MM.1S (cell line): ENCODE measurements at regions not wholly inside any gene's neighbourhood (a gene's known extent, or its start where the extent isn't known, plus 50 kb on each side); places are given as distances from the start of the nearest gene placed in this dataset.

Experiments used
- DNase-seq: peaks from one replicate; pipeline ENCODE4 v3.0.0-alpha.2; 2015
- H2AFZ ChIP-seq: fragments of 300-600 bp; sonication (generic); 2 replicates; pipeline ENCODE4 v1.6.0; 2016; ENCODE audit warnings: antibody characterized with exemption, low read length
- H3F3A ChIP-seq: fragments of 300-600 bp; sonication (generic); 2 replicates; pipeline ENCODE4 v1.6.1; 2016; ENCODE audit warnings: mild to moderate bottlenecking, antibody characterized with exemption, low read length, moderate library complexity, mixed read lengths; ENCODE audit not compliant: insufficient read depth
- H3K27ac ChIP-seq: fragments of 300-600 bp; sonication (generic); 2 replicates; pipeline ENCODE4 v1.5.1; 2016; ENCODE audit warnings: mild to moderate bottlenecking, low read length
- H3K27me3 ChIP-seq: fragments of 300-600 bp; sonication (generic); replicated peaks from 2 replicates; pipeline ENCODE4 v1.6.0; 2016; ENCODE audit warnings: low read length; ENCODE audit not compliant: insufficient read depth
- H3K36me3 ChIP-seq: fragments of 300-600 bp; sonication (generic); replicated peaks from 2 replicates; pipeline ENCODE4 v1.6.1; 2016; ENCODE audit warnings: mild to moderate bottlenecking, low read length, mixed read lengths; ENCODE audit not compliant: insufficient read depth
- H3K4me1 ChIP-seq: fragments of 300-600 bp; sonication (generic); 2 replicates; pipeline ENCODE4 v1.6.1; 2016; ENCODE audit warnings: low read length, mixed read lengths
- H3K4me2 ChIP-seq: fragments of 300-600 bp; sonication (generic); 2 replicates; pipeline ENCODE4 v1.6.0; 2016; ENCODE audit warnings: low read depth, low read length
- H3K4me3 ChIP-seq: fragments of 300-600 bp; sonication (generic); 2 replicates; pipeline ENCODE4 v1.5.1; 2016; ENCODE audit warnings: low read length, mixed read lengths
- H3K79me2 ChIP-seq: fragments of 300-600 bp; sonication (generic); 2 replicates; pipeline ENCODE4 v1.6.1; 2016; ENCODE audit warnings: mixed run types, low read length, mixed read lengths
- H3K9ac ChIP-seq: fragments of 300-600 bp; sonication (generic); 2 replicates; pipeline ENCODE4 v1.6.1; 2016; ENCODE audit warnings: low read length, mixed read lengths
- H3K9me2 ChIP-seq: fragments of 300-600 bp; sonication (generic); replicated peaks from 2 replicates; pipeline ENCODE4 v1.6.1; 2016; ENCODE audit warnings: mild to moderate bottlenecking, low read length, mixed read lengths; ENCODE audit not compliant: insufficient read depth
- H3K9me3 ChIP-seq: fragments of 300-600 bp; sonication (generic); replicated peaks from 2 replicates; pipeline ENCODE4 v1.6.1; 2016; ENCODE audit warnings: mild to moderate bottlenecking, low read length, mixed read lengths; ENCODE audit not compliant: insufficient read depth
- H4K20me1 ChIP-seq: fragments of 300-600 bp; sonication (generic); 2 replicates; pipeline ENCODE4 v1.6.1; 2016; ENCODE audit warnings: mild to moderate bottlenecking, low read length, moderate library complexity, mixed read lengths; ENCODE audit not compliant: insufficient read depth
- CTCF ChIP-seq: fragments of 300-600 bp; sonication (generic); IDR thresholded peaks from 2 replicates; pipeline ENCODE4 v1.5.1; 2016; ENCODE audit warnings: antibody characterized with exemption, low read length, mixed read lengths
- EZH2 ChIP-seq: fragments of 300-600 bp; sonication (generic); optimal IDR thresholded peaks from 2 replicates; pipeline ENCODE3; 2017; ENCODE audit warnings: low read depth, mild to moderate bottlenecking, antibody characterized with exemption, low read length, mixed read lengths
- EZH2phosphoT487 ChIP-seq: fragments of 300-600 bp; sonication (generic); IDR thresholded peaks from 2 replicates; pipeline ENCODE4 v1.6.1; 2018; ENCODE audit warnings: antibody characterized with exemption, low read length

- no peak for DNase-seq
- TF ChIP-seq CTCF (no peak), EZH2 (no peak), EZH2phosphoT487 (no peak)
- H2AFZ ChIP-seq: no peak overlapping the region
- no peak overlapping the region for H3K4me3 ChIP-seq
- H3K36me3 ChIP-seq: no peaks in the 10 kb centered on the region
- H3K79me2 ChIP-seq: no peaks in the 10 kb centered on the region
- no peaks in the 10 kb centered on the region for H3F3A ChIP-seq
- no peak overlapping the region for H3K27ac ChIP-seq
- no peak overlapping the region for H3K9ac ChIP-seq
- H3K4me1 ChIP-seq: no peaks in the 10 kb centered on the region
- H3K27me3 ChIP-seq: no peaks in the 10 kb centered on the region
- no peaks in the 10 kb centered on the region for H4K20me1 ChIP-seq
- no peaks in the 10 kb centered on the region for H3K9me2 ChIP-seq
- no peak overlapping the region for H3K4me2 ChIP-seq
- no peaks in the 10 kb centered on the region for H3K9me3 ChIP-seq
Observed at GRCh38 chr9:82504620-82505019, 516.0 kb downstream of the SPATA31D1 start.

- no peak overlapping the region for H3K9ac ChIP-seq
- H3K9me3 ChIP-seq: no peaks in the 10 kb centered on the region
- H3F3A ChIP-seq: no peaks in the 10 kb centered on the region
- no peaks in the 10 kb centered on the region for H4K20me1 ChIP-seq
- H3K27ac ChIP-seq: no peak overlapping the region
- no peaks in the 10 kb centered on the region for H3K4me1 ChIP-seq
- H3K4me3 ChIP-seq: no peak overlapping the region
- no peak overlapping the region for H2AFZ ChIP-seq
- DNase-seq: no peak
- H3K36me3 ChIP-seq: no peaks in the 10 kb centered on the region
- no peaks in the 10 kb centered on the region for H3K79me2 ChIP-seq
- no peak overlapping the region for H3K4me2 ChIP-seq
- TF ChIP-seq CTCF (no peak), EZH2phosphoT487 (no peak), EZH2 (no peak)
- no peaks in the 10 kb centered on the region for H3K9me2 ChIP-seq
- no peaks in the 10 kb centered on the region for H3K27me3 ChIP-seq
Observed at GRCh38 chr9:82511626-82512025, 523.1 kb downstream of the SPATA31D1 start.

- Histone ChIP-seq H3K9ac (no peak overlapping the region), H3K27ac (no peak overlapping the region), H3K9me3 (no peaks in the 10 kb centered on the region), H3K4me3 (no peak overlapping the region), H4K20me1 (no peaks in the 10 kb centered on the region), H3K4me2 (no peak overlapping the region), H3K27me3 (no peaks in the 10 kb centered on the region), H3K79me2 (no peaks in the 10 kb centered on the region), H3K4me1 (no peaks in the 10 kb centered on the region), H3K9me2 (no peaks in the 10 kb centered on the region), H3F3A (no peaks in the 10 kb centered on the region), H2AFZ (no peak overlapping the region), H3K36me3 (no peaks in the 10 kb centered on the region)
- TF ChIP-seq EZH2 (no peak), CTCF (no peak), EZH2phosphoT487 (no peak)
- DNase-seq: no peak
Observed at GRCh38 chr9:82512728-82513127, 524.2 kb downstream of the SPATA31D1 start.
